Mesendoderm (in vitro differentiated cells): ENCODE measurements at regions not wholly inside any gene's neighbourhood (a gene's known extent, or its start where the extent isn't known, plus 50 kb on each side); places are given as distances from the start of the nearest gene placed in this dataset.

Source experiments
- DNase-seq: peaks from one replicate; pipeline ENCODE4 v3.0.0; 2013
- H2AK5ac ChIP-seq: 2 replicates; pipeline ENCODE4 v1.6.1; 2013; ENCODE audit warnings: low read length, inconsistent platforms
- H2BK120ac ChIP-seq: 2 replicates; pipeline ENCODE4 v1.6.1; 2013; ENCODE audit warnings: low read depth, mild to moderate bottlenecking, low read length, moderate library complexity, mixed read lengths
- H2BK15ac ChIP-seq: replicated peaks from 2 replicates; pipeline ENCODE4 v1.6.1; 2013; ENCODE audit warnings: low read depth, mild to moderate bottlenecking, moderate library complexity
- H2BK5ac ChIP-seq: 2 replicates; pipeline ENCODE4 v1.6.1; 2013; ENCODE audit warnings: low read length, inconsistent platforms
- H3K18ac ChIP-seq: 2 replicates; pipeline ENCODE4 v1.6.1; 2013; ENCODE audit warnings: mild to moderate bottlenecking, low read length, mixed read lengths
- H3K23ac ChIP-seq: one replicate; pipeline ENCODE4 v1.6.1; 2013; ENCODE audit warnings: low read length
- H3K27ac ChIP-seq: 2 replicates; pipeline ENCODE4 v1.5.1; 2013; ENCODE audit warnings: low read depth, mild to moderate bottlenecking, inconsistent platforms, low read length, moderate library complexity
- H3K27me3 ChIP-seq: 2 replicates; pipeline ENCODE4 v1.6.1; 2013; ENCODE audit warnings: low read length, control low read depth, mild to moderate bottlenecking, inconsistent platforms; ENCODE audit not compliant: insufficient read depth, poor library complexity
- H3K36me3 ChIP-seq: 2 replicates; pipeline ENCODE4 v1.6.1; 2013; ENCODE audit warnings: low read length, inconsistent platforms; ENCODE audit not compliant: control insufficient read depth, insufficient read depth
- H3K4ac ChIP-seq: one replicate; pipeline ENCODE4 v1.6.1; 2013; ENCODE audit warnings: low read depth, mild to moderate bottlenecking, low read length, moderate library complexity
- H3K4me1 ChIP-seq: 2 replicates; pipeline ENCODE4 v1.6.1; 2013; ENCODE audit warnings: low read depth, low read length, inconsistent platforms; ENCODE audit not compliant: control insufficient read depth
- H3K4me2 ChIP-seq: 2 replicates; pipeline ENCODE4 v1.6.1; 2013; ENCODE audit warnings: low read length
- H3K4me3 ChIP-seq: 2 replicates; pipeline ENCODE4 v1.5.1; 2013; ENCODE audit warnings: mild to moderate bottlenecking, low read length
- H3K56ac ChIP-seq: one replicate; pipeline ENCODE4 v1.6.1; 2013; ENCODE audit warnings: low read length
- H3K79me1 ChIP-seq: 2 replicates; pipeline ENCODE4 v1.6.1; 2013; ENCODE audit warnings: low read length, inconsistent platforms
- H3K79me2 ChIP-seq: 2 replicates; pipeline ENCODE4 v1.6.1; 2013; ENCODE audit warnings: mild to moderate bottlenecking, low read length; ENCODE audit not compliant: control insufficient read depth, insufficient read depth
- H3K9ac ChIP-seq: 2 replicates; pipeline ENCODE4 v1.6.1; 2013; ENCODE audit warnings: low read length, inconsistent platforms
- H4K5ac ChIP-seq: one replicate; pipeline ENCODE4 v1.6.1; 2013; ENCODE audit warnings: low read length
- H4K8ac ChIP-seq: one replicate; pipeline ENCODE4 v1.6.1; 2013; ENCODE audit warnings: low read depth, mild to moderate bottlenecking, control low read depth, low read length, moderate library complexity
- WGBS: extraction: QIAGEN DNeasy Blood & Tissue Kit; methylation state at CpG from one replicate; pipeline ENCODE4 v1.1.7; 2013; ENCODE audit warnings: low lambda C conversion rate, missing lambda C conversion rate; ENCODE audit not compliant: insufficient coverage; ENCODE audit errors: extremely low coverage; 5-methylcytosine and 5-hydroxymethylcytosine counted together

- no peaks in the 10 kb centered on the region for H3K4me1 ChIP-seq
- no peak overlapping the region for H3K9ac ChIP-seq
- no peak overlapping the region for H3K56ac ChIP-seq
- no peaks in the 10 kb centered on the region for H3K79me2 ChIP-seq
- H3K79me1 ChIP-seq: no peaks in the 10 kb centered on the region
- H2BK5ac ChIP-seq: no peak overlapping the region
- H3K18ac ChIP-seq: no peak overlapping the region
- no peak overlapping the region for H4K8ac ChIP-seq
- H3K27me3 ChIP-seq: no peaks in the 10 kb centered on the region
- no peak overlapping the region for H3K4ac ChIP-seq
- H4K5ac ChIP-seq: no peak overlapping the region
- no peaks in the 10 kb centered on the region for H3K36me3 ChIP-seq
- no peak overlapping the region for H3K4me3 ChIP-seq
- H3K4me2 ChIP-seq: no peak overlapping the region
- H2BK15ac ChIP-seq: no peak overlapping the region
- no peak overlapping the region for H2AK5ac ChIP-seq
- no peak overlapping the region for H3K23ac ChIP-seq
- DNase-seq: peak; percentile 52
- WGBS: no CpG with 5 or more reads among the region's 1 CpG
- H3K27ac ChIP-seq: no peak overlapping the region
- no peak overlapping the region for H2BK120ac ChIP-seq
These were observed 68.6 kb upstream of the HS3ST1 start for GRCh38 chr4:11497212-11497806.

GRCh38 chr4:11496351-11496829, 67.7 kb upstream of the HS3ST1 start:
- Histone ChIP-seq H2AK5ac (no peak overlapping the region), H3K23ac (no peak overlapping the region), H3K79me1 (no peaks in the 10 kb centered on the region), H3K18ac (no peak overlapping the region), H2BK15ac (no peak overlapping the region), H3K36me3 (no peaks in the 10 kb centered on the region), H2BK120ac (no peak overlapping the region), H3K4me3 (no peak overlapping the region), H2BK5ac (no peak overlapping the region), H3K4ac (no peak overlapping the region), H4K5ac (no peak overlapping the region), H4K8ac (no peak overlapping the region), H3K27me3 (no peaks in the 10 kb centered on the region), H3K4me2 (no peak overlapping the region), H3K27ac (no peak overlapping the region), H3K9ac (no peak overlapping the region), H3K4me1 (no peaks in the 10 kb centered on the region), H3K79me2 (no peaks in the 10 kb centered on the region), H3K56ac (no peak overlapping the region)
- WGBS: no CpG with 5 or more reads among the region's 7 CpGs
- DNase-seq: peak; percentile 19

GRCh38 chr4:11495818-11496217, 67.1 kb upstream of the HS3ST1 start:
- no peak overlapping the region for H2BK5ac ChIP-seq
- WGBS: no CpG with 5 or more reads among the region's 2 CpGs
- no peak overlapping the region for H3K9ac ChIP-seq
- H4K8ac ChIP-seq: no peak overlapping the region
- no peaks in the 10 kb centered on the region for H3K36me3 ChIP-seq
- no peak overlapping the region for H3K4ac ChIP-seq
- H3K18ac ChIP-seq: no peak overlapping the region
- no peak overlapping the region for H3K23ac ChIP-seq
- H3K4me2 ChIP-seq: no peak overlapping the region
- H3K79me1 ChIP-seq: no peaks in the 10 kb centered on the region
- H3K4me3 ChIP-seq: no peak overlapping the region
- peak overlapping the region; percentile 57 for H2BK15ac ChIP-seq
- no peak overlapping the region for H4K5ac ChIP-seq
- H2AK5ac ChIP-seq: no peak overlapping the region
- H3K4me1 ChIP-seq: no peaks in the 10 kb centered on the region
- H3K27ac ChIP-seq: no peak overlapping the region
- no peak overlapping the region for H3K56ac ChIP-seq
- H3K27me3 ChIP-seq: no peaks in the 10 kb centered on the region
- DNase-seq: no peak
- no peak overlapping the region for H2BK120ac ChIP-seq
- no peaks in the 10 kb centered on the region for H3K79me2 ChIP-seq

GRCh38 chr4:11495291-11495690, 66.6 kb upstream of the HS3ST1 start:
- Histone ChIP-seq H4K5ac (no peak overlapping the region), H4K8ac (no peak overlapping the region), H3K27me3 (no peaks in the 10 kb centered on the region), H3K9ac (no peak overlapping the region), H3K4ac (no peak overlapping the region), H3K23ac (no peak overlapping the region), H2BK15ac (no peak overlapping the region), H2AK5ac (no peak overlapping the region), H3K18ac (no peak overlapping the region), H3K27ac (no peak overlapping the region), H3K4me1 (no peaks in the 10 kb centered on the region), H2BK5ac (no peak overlapping the region), H3K56ac (no peak overlapping the region), H2BK120ac (no peak overlapping the region), H3K79me2 (no peaks in the 10 kb centered on the region), H3K36me3 (no peaks in the 10 kb centered on the region), H3K4me3 (no peak overlapping the region), H3K4me2 (no peak overlapping the region), H3K79me1 (no peaks in the 10 kb centered on the region)
- DNase-seq: no peak

- no peaks in the 10 kb centered on the region for H3K79me1 ChIP-seq
- no peak overlapping the region for H2BK15ac ChIP-seq
- no peak overlapping the region for H2BK120ac ChIP-seq
- no peak overlapping the region for H4K8ac ChIP-seq
- H3K4me1 ChIP-seq: no peaks in the 10 kb centered on the region
- H3K79me2 ChIP-seq: no peaks in the 10 kb centered on the region
- no peak overlapping the region for H3K18ac ChIP-seq
- no peak overlapping the region for H3K4ac ChIP-seq
- no peaks in the 10 kb centered on the region for H3K36me3 ChIP-seq
- no peak overlapping the region for H4K5ac ChIP-seq
- no peak overlapping the region for H3K56ac ChIP-seq
- no peak overlapping the region for H3K4me3 ChIP-seq
- no CpG with 5 or more reads among the region's 3 CpGs for WGBS
- no peaks in the 10 kb centered on the region for H3K27me3 ChIP-seq
- no peak overlapping the region for H3K4me2 ChIP-seq
- H3K27ac ChIP-seq: no peak overlapping the region
- DNase-seq: no peak
- no peak overlapping the region for H2AK5ac ChIP-seq
- no peak overlapping the region for H3K9ac ChIP-seq
- no peak overlapping the region for H3K23ac ChIP-seq
- no peak overlapping the region for H2BK5ac ChIP-seq
These were observed 65.5 kb upstream of the HS3ST1 start for GRCh38 chr4:11494232-11494631.

- H3K4ac ChIP-seq: no peak overlapping the region
- no peaks in the 10 kb centered on the region for H3K27me3 ChIP-seq
- no peaks in the 10 kb centered on the region for H3K79me2 ChIP-seq
- H3K4me2 ChIP-seq: no peak overlapping the region
- DNase-seq: no peak
- H2BK120ac ChIP-seq: no peak overlapping the region
- no peaks in the 10 kb centered on the region for H3K79me1 ChIP-seq
- no peak overlapping the region for H3K56ac ChIP-seq
- H2BK5ac ChIP-seq: no peak overlapping the region
- WGBS: no CpG with 5 or more reads among the region's 3 CpGs
- H2BK15ac ChIP-seq: no peak overlapping the region
- H3K4me1 ChIP-seq: no peaks in the 10 kb centered on the region
- no peak overlapping the region for H4K5ac ChIP-seq
- no peaks in the 10 kb centered on the region for H3K36me3 ChIP-seq
- no peak overlapping the region for H2AK5ac ChIP-seq
- H3K18ac ChIP-seq: no peak overlapping the region
- H4K8ac ChIP-seq: no peak overlapping the region
- H3K4me3 ChIP-seq: no peak overlapping the region
- H3K27ac ChIP-seq: no peak overlapping the region
- no peak overlapping the region for H3K9ac ChIP-seq
- no peak overlapping the region for H3K23ac ChIP-seq
These were observed 60.9 kb upstream of the HS3ST1 start for GRCh38 chr4:11489453-11490083.
